ENCODE measurements at regions not wholly inside any gene's neighbourhood (a gene's known extent, or its start where the extent isn't known, plus 50 kb on each side); places are given as distances from the start of the nearest gene placed in this dataset.

DNA sequence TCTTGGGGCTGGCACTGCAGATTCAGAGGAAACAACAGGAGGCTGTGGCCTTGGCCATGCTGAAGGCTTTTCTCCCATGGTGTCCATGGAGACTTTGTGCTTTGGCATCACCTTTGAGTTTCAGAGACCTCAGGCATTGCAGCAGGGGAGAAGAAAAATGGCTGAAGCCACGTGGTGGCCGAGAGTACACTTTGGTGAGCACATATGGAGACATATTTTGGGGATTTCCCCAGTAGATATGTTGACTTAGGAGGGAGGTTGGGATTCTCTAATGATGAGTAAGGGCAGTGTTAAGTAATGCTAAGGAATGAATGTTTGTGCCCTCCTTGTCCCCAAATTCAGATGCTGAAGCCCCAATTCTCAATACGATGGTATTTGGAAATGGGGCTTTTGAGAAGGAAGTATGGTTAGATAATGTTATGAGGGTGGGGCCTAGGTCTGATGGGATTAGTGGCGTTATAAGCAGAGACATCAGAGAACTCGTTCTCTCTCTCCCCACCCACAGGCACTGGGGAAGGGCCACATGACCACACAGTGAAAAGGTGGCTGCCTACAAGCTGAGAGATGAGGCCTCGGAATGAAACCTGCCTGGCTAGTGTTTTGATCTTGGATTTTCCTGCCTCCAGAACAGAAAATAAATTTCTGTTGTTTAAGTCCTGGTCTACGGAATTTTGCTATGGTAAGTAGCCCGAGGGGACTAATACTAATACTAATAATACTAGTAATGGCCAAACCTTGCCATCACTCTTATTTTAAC is 98.6 kb downstream of the TBX19 start:
- Histone ChIP-seq H3K36me3 (no peaks in the 10 kb centered on the region), H3K4me3 (no peak overlapping the region), H3K27ac (no peak overlapping the region), H3K27me3 (no peaks in the 10 kb centered on the region), H3K4me1 (no peaks in the 10 kb centered on the region), H3K9me3 (no peaks in the 10 kb centered on the region)
- WGBS, 2 donors: 85 to 90% methylated on average over 8 of the region's 8 CpGs
- no peak for DNase-seq (ENCODE audit: low spot score in 2 of 2)
- TF ChIP-seq, protein P1, sequence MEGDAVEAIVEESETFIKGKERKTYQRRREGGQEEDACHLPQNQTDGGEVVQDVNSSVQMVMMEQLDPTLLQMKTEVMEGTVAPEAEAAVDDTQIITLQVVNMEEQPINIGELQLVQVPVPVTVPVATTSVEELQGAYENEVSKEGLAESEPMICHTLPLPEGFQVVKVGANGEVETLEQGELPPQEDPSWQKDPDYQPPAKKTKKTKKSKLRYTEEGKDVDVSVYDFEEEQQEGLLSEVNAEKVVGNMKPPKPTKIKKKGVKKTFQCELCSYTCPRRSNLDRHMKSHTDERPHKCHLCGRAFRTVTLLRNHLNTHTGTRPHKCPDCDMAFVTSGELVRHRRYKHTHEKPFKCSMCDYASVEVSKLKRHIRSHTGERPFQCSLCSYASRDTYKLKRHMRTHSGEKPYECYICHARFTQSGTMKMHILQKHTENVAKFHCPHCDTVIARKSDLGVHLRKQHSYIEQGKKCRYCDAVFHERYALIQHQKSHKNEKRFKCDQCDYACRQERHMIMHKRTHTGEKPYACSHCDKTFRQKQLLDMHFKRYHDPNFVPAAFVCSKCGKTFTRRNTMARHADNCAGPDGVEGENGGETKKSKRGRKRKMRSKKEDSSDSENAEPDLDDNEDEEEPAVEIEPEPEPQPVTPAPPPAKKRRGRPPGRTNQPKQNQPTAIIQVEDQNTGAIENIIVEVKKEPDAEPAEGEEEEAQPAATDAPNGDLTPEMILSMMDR (IDR thresholded peaks at IDR 0.05): no peak
- TF ChIP-seq POLR2A (IDR thresholded peaks at IDR 0.05) (no peak), EP300 (IDR thresholded peaks at IDR 0.05) (no peak)

DNA sequence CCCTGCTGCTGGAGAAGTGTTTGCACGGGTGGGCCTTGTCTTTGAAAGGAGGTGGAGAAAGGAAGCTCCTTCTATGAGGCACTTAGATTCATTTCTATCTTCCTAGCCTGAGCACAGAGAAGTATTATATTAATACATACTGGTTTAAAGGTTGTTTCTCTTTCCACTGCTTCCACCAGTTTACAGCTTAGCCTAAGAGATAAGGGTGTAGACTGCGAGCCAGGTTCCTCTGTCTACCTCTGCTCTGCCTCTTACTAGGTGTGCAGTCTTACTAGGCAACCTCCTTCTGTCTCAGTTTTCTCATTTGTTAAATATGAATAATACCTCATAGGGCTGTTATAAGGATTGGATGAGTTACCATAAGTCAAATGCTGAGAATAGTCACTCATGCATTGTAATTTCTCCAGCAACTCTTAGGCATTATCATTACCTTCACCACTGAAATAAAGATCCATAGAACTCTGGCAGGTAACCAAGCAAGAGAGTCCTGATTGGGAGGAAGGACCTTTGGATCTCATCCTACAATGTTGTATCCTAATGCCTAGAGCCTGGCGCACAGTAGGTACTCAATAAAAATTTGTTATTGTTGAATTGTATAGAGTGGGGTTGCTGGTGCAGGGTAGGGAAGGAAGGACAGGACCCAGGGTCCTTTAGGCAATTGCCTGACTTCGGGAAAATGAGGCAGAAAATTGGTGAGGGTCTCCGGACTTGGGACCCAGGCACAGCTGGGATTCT is 95.1 kb downstream of the TBX19 start:
- Histone ChIP-seq H3K9me3 (no peaks in the 10 kb centered on the region), H3K27me3 (no peaks in the 10 kb centered on the region), H3K4me3 (no peak overlapping the region), H3K27ac (no peak overlapping the region), H3K4me1 (no peaks in the 10 kb centered on the region), H3K36me3 (no peaks in the 10 kb centered on the region)
- TF ChIP-seq POLR2A (IDR thresholded peaks at IDR 0.05): no peak
- TF ChIP-seq EP300 (IDR thresholded peaks at IDR 0.05): no peak
- TF ChIP-seq, protein P1 (IDR thresholded peaks at IDR 0.05): no peak
- WGBS, 2 donors: 83 to 93% methylated on average over 5 of the region's 5 CpGs
- no peak for DNase-seq (ENCODE audit: low spot score in 2 of 2)

DNA sequence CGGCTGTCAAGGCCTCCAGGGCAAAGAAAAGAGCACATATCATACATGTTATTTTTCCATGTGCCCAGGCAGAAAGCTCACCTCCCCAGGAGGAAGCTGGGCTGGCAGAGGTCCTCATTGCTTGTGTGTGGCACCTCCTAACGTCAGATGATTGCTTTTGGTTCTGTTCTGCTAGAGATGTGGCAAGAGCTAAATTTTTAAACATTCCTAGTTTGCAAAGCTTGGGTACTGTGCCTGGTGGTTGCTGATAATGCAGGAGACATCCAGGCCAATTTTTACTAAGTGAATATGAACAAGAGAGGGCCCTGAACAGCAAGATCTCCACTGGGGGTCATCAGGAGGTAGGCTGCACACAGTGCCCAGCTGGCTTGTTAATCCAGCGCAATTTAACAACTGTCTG is 93.9 kb downstream of the TBX19 start:
- TF ChIP-seq EP300 (IDR thresholded peaks at IDR 0.05) (no peak), POLR2A (IDR thresholded peaks at IDR 0.05) (no peak)
- TF ChIP-seq, protein P1 (IDR thresholded peaks at IDR 0.05): no peak
- H3K36me3 ChIP-seq: no peaks in the 10 kb centered on the region
- H3K27ac ChIP-seq: no peak overlapping the region
- no peak overlapping the region for H3K4me3 ChIP-seq
- no peaks in the 10 kb centered on the region for H3K9me3 ChIP-seq
- 89 to 93% methylated on average over 3 of the region's 3 CpGs for WGBS, 2 donors
- H3K27me3 ChIP-seq: no peaks in the 10 kb centered on the region
- H3K4me1 ChIP-seq: no peaks in the 10 kb centered on the region
- no peak for DNase-seq (ENCODE audit: low spot score in 2 of 2)

DNA sequence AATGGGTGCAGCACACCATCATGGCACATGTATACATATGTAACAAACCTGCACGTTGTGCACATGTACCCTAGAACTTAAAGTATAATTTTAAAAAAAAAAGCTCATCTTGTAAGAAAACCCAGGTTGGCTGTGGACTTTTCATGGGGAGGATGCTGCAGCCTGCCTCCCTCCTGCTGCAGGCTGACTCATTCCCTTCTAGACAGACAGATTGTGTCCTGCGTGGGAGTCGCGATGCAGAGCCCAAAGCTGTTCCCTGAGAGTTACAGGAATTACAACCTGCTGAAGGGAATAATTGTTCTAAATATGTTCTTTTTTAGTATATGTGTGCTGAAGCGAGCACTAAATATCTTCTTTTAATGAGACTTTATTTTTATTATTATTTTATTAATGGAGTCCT is 93.2 kb downstream of the TBX19 start:
- H3K27me3 ChIP-seq: no peaks in the 10 kb centered on the region
- H3K9me3 ChIP-seq: no peaks in the 10 kb centered on the region
- no peaks in the 10 kb centered on the region for H3K4me1 ChIP-seq
- TF ChIP-seq EP300 (IDR thresholded peaks at IDR 0.05) (no peak), POLR2A (IDR thresholded peaks at IDR 0.05) (no peak)
- TF ChIP-seq, protein P1 (IDR thresholded peaks at IDR 0.05): no peak
- WGBS, 2 donors: 82 to 87% methylated on average over 5 of the region's 5 CpGs
- no peak overlapping the region for H3K4me3 ChIP-seq
- DNase-seq (ENCODE audit: low spot score in 2 of 2): no peak
- H3K27ac ChIP-seq: no peak overlapping the region
- no peaks in the 10 kb centered on the region for H3K36me3 ChIP-seq

DNA sequence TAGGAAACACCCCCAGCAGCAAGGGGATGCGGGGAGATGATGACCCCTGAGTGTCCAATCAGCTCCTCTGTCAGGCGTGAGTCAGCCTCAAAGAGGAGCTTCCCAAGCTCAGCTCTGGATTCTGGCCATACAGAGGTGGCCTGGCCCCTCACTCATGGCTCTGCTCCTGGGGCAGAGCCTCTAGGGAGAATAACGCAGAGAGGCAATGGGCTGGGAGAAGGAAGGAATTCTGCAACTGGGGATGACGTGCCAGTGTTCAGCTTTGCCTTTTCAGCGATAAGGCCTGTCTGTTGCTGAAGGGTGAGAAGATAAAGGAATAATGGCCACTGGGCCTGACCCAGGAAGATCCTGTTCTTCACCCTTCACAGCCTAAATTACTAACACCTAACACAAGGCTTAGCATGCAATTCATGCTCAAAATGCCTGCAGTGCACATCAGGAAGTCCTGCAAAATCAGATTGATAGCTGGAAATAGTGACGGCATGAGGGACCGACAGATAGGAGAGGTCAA is 92.2 kb downstream of the TBX19 start:
- 63 to 82% methylated on average over 7 of the region's 7 CpGs for WGBS, 2 donors
- no peaks in the 10 kb centered on the region for H3K36me3 ChIP-seq
- no peak overlapping the region for H3K4me3 ChIP-seq
- H3K9me3 ChIP-seq: no peaks in the 10 kb centered on the region
- no peaks in the 10 kb centered on the region for H3K4me1 ChIP-seq
- DNase-seq (ENCODE audit: low spot score in 2 of 2): no peak
- H3K27me3 ChIP-seq: no peaks in the 10 kb centered on the region
- TF ChIP-seq EP300 (IDR thresholded peaks at IDR 0.05) (no peak), POLR2A (IDR thresholded peaks at IDR 0.05) (no peak)
- TF ChIP-seq, protein P1 (IDR thresholded peaks at IDR 0.05): no peak
- no peak overlapping the region for H3K27ac ChIP-seq

Measured in tibial nerve (tissue), 4 donors.